NK-92 treated with Interleukin-12 subunit alpha and Interleukin-12 subunit beta, amount 100 ng/mL, for 24 hours (cell line): ENCODE measurements at regions not wholly inside any gene's neighbourhood (a gene's known extent, or its start where the extent isn't known, plus 50 kb on each side); places are given as distances from the start of the nearest gene placed in this dataset.
"Not testable (repeated sequence)": the region's sequence is repeated elsewhere in the genome, so short reads cannot be mapped to it uniquely, and the experiment has no call there.

Source experiments
- DNase-seq: peaks from one replicate; lab custom pipeline; 2025; lab: John Stamatoyannopoulos, UW

- not testable (repeated sequence) for DNase-seq
These were observed 110.0 kb upstream of the NDUFV2 start for GRCh38 chr18:8992500-8992899.

- no peak for DNase-seq
These were observed 107.9 kb upstream of the NDUFV2 start for GRCh38 chr18:8994603-8995002.

DNA sequence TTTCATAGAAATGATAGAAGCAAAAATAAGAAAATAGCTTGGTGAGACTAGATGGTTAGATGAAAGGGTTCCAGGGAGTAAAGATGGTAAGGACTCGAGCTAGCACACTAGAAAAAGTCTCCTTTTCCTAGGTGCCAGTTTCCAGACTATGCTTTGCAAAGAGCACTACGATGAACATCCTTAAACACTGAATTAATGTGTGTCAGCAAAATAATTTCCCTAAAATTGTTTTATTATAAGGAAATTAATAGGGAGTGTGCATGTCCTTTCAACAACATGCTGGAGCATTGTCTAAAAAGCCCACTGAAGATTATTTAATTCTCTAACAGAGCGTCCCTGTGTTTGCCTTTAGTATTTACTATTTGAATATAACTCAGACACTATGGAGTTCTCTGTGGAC is 107.4 kb upstream of the NDUFV2 start:
- no peak for DNase-seq

- DNase-seq: no peak
These were observed 105.6 kb upstream of the NDUFV2 start for GRCh38 chr18:8996771-8997432.

GRCh38 chr18:8997634-8998033 is 104.9 kb upstream of the NDUFV2 start:
- no peak for DNase-seq

GRCh38 chr18:8998481-8999217 is 103.8 kb upstream of the NDUFV2 start:
- no peak for DNase-seq

DNA sequence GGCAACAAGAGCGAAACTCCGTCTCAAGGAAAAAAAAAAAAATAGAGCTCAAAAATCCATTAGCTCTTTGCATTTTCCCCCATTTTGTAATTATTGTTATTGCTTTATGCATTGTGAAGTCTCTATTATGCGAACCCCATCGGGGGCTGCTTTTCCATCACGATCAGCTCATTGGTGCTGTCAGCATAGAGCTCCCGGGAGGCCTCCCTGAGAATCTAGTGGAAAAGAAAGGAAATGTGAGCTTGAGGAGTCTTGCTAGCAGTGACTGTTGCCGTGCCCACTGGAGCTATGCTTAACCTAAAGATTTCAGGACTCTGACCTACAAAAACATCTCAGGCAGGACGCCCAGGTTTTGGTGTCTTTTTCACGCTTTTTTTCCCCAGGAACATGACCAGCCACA is 102.6 kb upstream of the NDUFV2 start:
- no peak for DNase-seq

DNA sequence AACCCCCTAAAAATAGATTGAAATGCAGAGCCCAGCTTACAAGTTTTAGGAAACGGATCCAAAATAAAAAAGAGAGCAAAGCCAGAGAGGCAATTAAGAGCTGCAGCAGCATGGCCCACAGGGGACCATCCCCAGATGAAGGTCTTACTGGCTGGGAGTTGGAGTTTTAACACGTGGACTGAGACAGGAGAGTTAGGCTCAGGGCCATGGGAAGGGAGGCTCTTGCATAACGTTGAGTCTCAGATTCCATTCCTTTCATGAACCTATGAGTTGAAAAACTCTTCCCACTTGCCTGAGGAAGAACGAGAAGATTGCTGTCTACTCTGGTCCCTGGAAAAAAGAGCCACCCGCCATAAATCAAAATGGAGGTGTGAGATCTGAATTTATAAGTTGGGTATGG is 101.8 kb upstream of the NDUFV2 start:
- no peak for DNase-seq

DNA sequence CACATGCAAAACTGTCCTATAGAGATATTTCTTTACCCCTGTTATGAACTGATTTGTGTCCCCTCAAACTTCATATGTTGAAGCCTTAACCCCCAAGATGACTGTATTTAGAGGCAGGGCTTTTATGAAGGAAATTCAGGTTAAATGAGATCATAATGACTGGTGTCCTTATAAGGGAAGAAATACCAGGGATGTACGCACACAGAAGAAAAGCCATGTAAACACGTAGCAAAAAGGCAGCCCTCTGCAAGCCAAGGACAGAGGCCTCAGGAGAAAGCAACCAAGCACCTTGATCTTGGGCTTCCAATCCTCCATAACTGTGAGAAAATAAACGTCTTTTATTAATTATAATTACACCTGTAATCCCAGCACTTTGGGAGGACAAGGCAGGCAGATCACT is 101.3 kb upstream of the NDUFV2 start:
- no peak for DNase-seq

- DNase-seq: no peak
These were observed 98.9 kb upstream of the NDUFV2 start for GRCh38 chr18:9003406-9004100.

GRCh38 chr18:9004308-9004707 is 98.2 kb upstream of the NDUFV2 start:
- DNase-seq: not testable (repeated sequence)

GRCh38 chr18:9007700-9008099 is 94.8 kb upstream of the NDUFV2 start:
- not testable (repeated sequence) for DNase-seq

- no peak for DNase-seq
These were observed 94.2 kb upstream of the NDUFV2 start for GRCh38 chr18:9008200-9008708.

- DNase-seq: no peak
These were observed 93.5 kb upstream of the NDUFV2 start for GRCh38 chr18:9008709-9009635.

DNA sequence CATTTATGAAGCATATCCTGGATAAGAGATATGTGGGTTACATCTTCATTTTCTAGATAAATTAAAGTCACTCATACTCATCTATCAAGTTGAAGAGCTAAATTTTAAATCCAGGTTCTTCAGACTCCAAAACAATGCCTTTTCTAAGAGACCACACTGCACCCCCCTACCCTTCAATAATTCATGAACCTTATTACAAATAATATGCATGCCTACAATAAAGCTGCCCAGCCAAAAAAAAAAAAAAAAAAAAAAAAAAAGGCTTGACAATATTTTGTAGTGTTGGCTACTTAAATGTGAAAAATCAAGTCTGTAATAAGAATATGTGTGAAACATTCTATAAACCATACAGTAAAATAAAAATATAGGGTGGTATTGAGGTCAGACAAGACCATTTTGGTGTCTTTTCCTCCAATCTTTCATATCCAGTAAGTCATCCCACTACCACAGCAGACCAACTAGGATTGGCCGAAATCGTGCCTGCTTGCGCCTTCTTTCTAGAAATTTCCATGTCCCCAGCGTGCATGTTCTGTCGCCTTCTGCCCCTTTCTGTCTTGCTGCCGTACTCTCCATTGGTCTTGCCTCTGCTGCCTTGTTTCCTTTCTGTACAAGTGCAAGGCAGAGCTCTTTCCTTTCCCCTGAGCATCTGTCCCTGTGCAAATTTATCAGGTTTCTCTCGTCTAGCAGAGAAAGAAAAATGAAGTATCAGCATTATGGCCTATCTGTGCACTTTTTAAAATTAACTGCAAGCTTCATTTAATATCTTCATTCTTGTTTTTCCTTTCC is 92.6 kb upstream of the NDUFV2 start:
- DNase-seq: no peak

- DNase-seq: no peak
These were observed 91.1 kb upstream of the NDUFV2 start for GRCh38 chr18:9011431-9011830.

DNA sequence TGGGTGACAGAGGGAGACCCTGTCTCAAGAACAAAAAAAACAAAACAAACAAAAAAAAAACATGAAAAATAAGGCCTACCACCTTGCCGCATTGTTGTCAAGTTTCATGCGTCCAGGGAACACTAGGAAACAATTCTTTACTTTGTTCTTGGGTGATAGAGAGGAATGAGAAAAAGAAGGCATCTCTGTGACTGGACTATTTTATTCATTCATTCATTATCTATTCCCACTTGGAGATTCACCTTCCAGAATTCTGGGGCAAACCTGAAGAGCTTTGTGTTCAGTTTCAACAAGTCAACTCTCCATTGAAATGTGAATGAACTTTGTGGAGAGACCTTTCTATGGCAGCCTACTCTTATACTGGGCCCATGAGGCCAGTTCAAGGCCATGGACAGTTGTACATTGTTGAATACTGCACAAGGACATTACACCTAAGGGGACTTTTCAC is 88.5 kb upstream of the NDUFV2 start:
- DNase-seq: no peak

DNA sequence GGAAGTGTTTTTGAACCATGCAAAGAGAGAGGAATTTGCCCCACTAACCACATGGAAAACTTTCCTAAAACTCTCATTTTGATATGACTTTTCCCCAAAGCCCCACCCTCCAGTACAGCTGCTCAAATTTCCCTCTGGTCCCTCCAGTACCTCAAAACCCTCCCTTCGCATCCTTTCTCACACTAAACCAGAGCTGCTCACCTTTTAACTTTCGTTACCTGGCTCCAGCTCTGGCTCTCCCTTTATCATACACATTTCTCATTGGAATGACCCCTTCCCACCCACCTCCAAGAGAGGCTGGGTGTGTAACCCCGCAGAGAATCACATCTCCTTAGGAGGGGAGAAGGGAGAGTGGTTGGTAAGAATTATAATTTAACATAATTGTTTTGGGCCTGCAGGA is 86.8 kb upstream of the NDUFV2 start:
- no peak for DNase-seq

DNA sequence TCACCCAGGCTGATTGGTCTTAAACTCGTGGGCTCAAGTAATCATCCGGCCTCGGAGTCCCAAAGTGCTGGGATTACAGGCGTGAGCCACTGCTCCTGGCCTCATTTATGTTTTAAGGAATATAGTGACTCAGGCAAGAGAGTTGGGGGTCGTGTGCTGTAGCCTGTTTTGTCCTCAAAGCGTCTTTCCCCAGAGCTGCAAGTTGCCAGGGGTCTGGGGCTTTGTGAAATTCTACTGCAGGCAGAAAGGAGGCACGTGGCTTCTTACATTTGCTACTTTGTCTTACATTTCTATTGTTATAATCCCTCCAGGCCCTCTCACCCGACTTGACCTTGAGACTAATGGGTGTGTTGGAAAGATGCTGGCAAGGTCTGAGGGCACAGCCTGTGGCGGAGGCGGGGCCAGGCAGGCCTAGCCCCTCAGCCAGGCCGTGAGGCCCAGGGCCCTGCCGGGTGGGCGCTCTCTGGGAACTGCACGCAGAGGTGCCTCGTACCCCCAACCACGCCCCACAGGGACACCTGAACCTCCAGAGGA is 85.8 kb upstream of the NDUFV2 start:
- no peak for DNase-seq

GRCh38 chr18:9017167-9017904 is 85.2 kb upstream of the NDUFV2 start:
- no peak for DNase-seq
